K562 (cell line): ENCODE measurements at regions not wholly inside any gene's neighbourhood (a gene's known extent, or its start where the extent isn't known, plus 50 kb on each side); places are given as distances from the start of the nearest gene placed in this dataset.

Experiments
- ATF6 ChIP-seq: sonication (generic); formaldehyde crosslinking; IDR thresholded peaks from 2 replicates; pipeline ENCODE4 v1.4.0; 2020; ENCODE audit warnings: mild to moderate bottlenecking, missing genetic modification reagents
- CTCF ChIP-seq, 3 experiments: IDR thresholded peaks in 2 of 3; conservative IDR thresholded peaks in 1 of 3; 2 replicates each; pipeline ENCODE4 v1.5.1; 2011 to 2012; ENCODE audit warnings: low read length in 3 of 3, mild to moderate bottlenecking in 3 of 3, control low read depth in 2 of 3, improper control_type of control experiment in 1 of 3, inconsistent platforms in 1 of 3, low read depth in 1 of 3, mixed read lengths in 1 of 3, moderate library complexity in 1 of 3; ENCODE audit not compliant: insufficient read depth in 2 of 3
- E2F4 ChIP-seq: sonication (generic); formaldehyde crosslinking; IDR thresholded peaks from 2 replicates; pipeline ENCODE4 v1.8.0; 2022; ENCODE audit warnings: mild to moderate bottlenecking, low read depth, missing genetic modification reagents
- E2F8 ChIP-seq: fragments of 450-650 bp; IDR thresholded peaks from 2 replicates; pipeline ENCODE4 v1.7.1; 2018; ENCODE audit warnings: mild to moderate bottlenecking, low read depth; ENCODE audit not compliant: partially characterized antibody
- FOXJ3 ChIP-seq: sonication (generic); formaldehyde crosslinking; IDR thresholded peaks from 2 replicates; pipeline ENCODE4 v1.4.0; 2020; ENCODE audit warnings: mild to moderate bottlenecking, missing genetic modification reagents
- FOXP1 ChIP-seq: sonication (generic); formaldehyde crosslinking; IDR thresholded peaks from 2 replicates; pipeline ENCODE4 v1.8.0; 2022; ENCODE audit warnings: mild to moderate bottlenecking, missing genetic modification reagents
- MAX ChIP-seq: sonication (generic); formaldehyde crosslinking; IDR thresholded peaks from 2 replicates; pipeline ENCODE4 v1.9.0; 2022; ENCODE audit warnings: mild to moderate bottlenecking, missing genetic modification reagents
- POLR2A ChIP-seq: fragments of 450-650 bp; conservative IDR thresholded peaks from 2 replicates; pipeline ENCODE4 v1.6.1; 2016
- POLR2AphosphoS5 ChIP-seq: IDR thresholded peaks from 2 replicates; pipeline ENCODE4 v1.6.1; 2011; ENCODE audit warnings: mild to moderate bottlenecking, low read depth, low read length, moderate library complexity; ENCODE audit not compliant: control insufficient read depth, insufficient read depth
- RB1 ChIP-seq: fragments of 450-650 bp; IDR thresholded peaks from 2 replicates; pipeline ENCODE4 v1.6.1; 2017; ENCODE audit warnings: low read depth, mild to moderate bottlenecking
- SMARCA5 ChIP-seq: fragments of 450-650 bp; IDR thresholded peaks from 2 replicates; pipeline ENCODE4 v1.6.1; 2016
- XRCC4 ChIP-seq: IDR thresholded peaks from one replicate; pipeline ENCODE4 v1.6.1; 2011; ENCODE audit not compliant: insufficient read depth, insufficient read length; ENCODE audit errors: extremely low read depth
- ZNF449 ChIP-seq: fragments of 250-450 bp; sonication (Bioruptor Pico); IDR thresholded peaks from 2 replicates; pipeline ENCODE4 v1.8.0; 2022; ENCODE audit warnings: moderate library complexity, mild to moderate bottlenecking, inconsistent platforms

GRCh38 chr7:153840861-153841260 is 211.3 kb upstream of the DPP6 start:
- TF ChIP-seq POLR2AphosphoS5 (no peak), RB1 (no peak), FOXJ3 (CRISPR knock-in tag) (no peak), ATF6 (CRISPR knock-in tag) (no peak), E2F4 (CRISPR knock-in tag) (no peak), ZNF449 (CRISPR knock-in tag) (no peak), POLR2A (no peak), MAX (CRISPR knock-in tag) (no peak), SMARCA5 (no peak), CTCF (IDR thresholded peaks at IDR 0.05 in 2 of 3, conservative IDR thresholded peaks at IDR 0.05 in 1 of 3; ENCODE audit: insufficient read depth in 2 of 3, low read depth in 1 of 3, low read length in 3 of 3) (no peak), XRCC4 (no peak), FOXP1 (CRISPR knock-in tag) (no peak), E2F8 (no peak)
